ENCODE measurements at regions not wholly inside any gene's neighbourhood (a gene's known extent, or its start where the extent isn't known, plus 50 kb on each side); places are given as distances from the start of the nearest gene placed in this dataset.

- TF ChIP-seq ZNF672 (CRISPR knock-in tag; IDR thresholded peaks at IDR 0.05) = no peak
- no peak for TF ChIP-seq NFATC3 (CRISPR knock-in tag; IDR thresholded peaks at IDR 0.05)
- no peak for TF ChIP-seq KLF11 (CRISPR knock-in tag; IDR thresholded peaks at IDR 0.05)
- no peak for TF ChIP-seq MED13 (CRISPR knock-in tag; IDR thresholded peaks at IDR 0.05)
- TF ChIP-seq PCBP1 (IDR thresholded peaks at IDR 0.05; ENCODE audit: borderline replicate concordance, low read depth, low read length) = no peak
- no peak for TF ChIP-seq ZNF720 (CRISPR knock-in tag; IDR thresholded peaks at IDR 0.05)
- no peak for TF ChIP-seq LCORL (IDR thresholded peaks at IDR 0.05)
- TF ChIP-seq LCORL (CRISPR knock-in tag; IDR thresholded peaks at IDR 0.05) = no peak
- no peak for TF ChIP-seq ZEB1 (IDR thresholded peaks at IDR 0.05; ENCODE audit: insufficient replicate concordance, low read depth)
- no peak for TF ChIP-seq MED1 (CRISPR knock-in tag; IDR thresholded peaks at IDR 0.05)
Measured at GRCh38 chr17:77888242-77889134, 70.0 kb upstream of the TNRC6C start (continued).

DNA sequence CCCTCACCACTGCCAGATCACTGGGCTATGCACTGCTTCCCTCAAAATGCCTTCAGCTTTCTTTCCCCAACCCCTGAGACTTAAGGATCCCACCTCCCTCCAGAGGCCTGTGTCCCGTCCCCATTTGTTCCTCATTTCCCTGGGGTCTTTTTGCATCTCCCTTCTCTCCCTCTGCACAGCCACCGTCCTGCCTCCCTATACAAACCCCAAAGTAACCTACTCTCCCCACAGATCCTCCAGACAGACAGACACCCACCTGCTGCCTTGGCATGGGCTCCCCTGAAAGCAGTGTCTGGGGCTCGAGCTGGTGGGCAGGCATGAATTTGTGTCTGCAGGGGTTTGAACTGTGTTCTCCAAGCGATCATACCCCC is 69.4 kb upstream of the TNRC6C start:
- CTCF ChIA-PET (ENCODE audit: low intra/inter-chr PET ratio, low total read pairs) = no interaction called here
- no peak for DNase-seq (ENCODE audit: low spot score)
- no peak for TF ChIP-seq CCDC6 (CRISPR knock-in tag; IDR thresholded peaks at IDR 0.05)
- TF ChIP-seq LCORL (IDR thresholded peaks at IDR 0.05) = no peak
- no peak for TF ChIP-seq LCORL (CRISPR knock-in tag; IDR thresholded peaks at IDR 0.05)
- TF ChIP-seq, protein P1, sequence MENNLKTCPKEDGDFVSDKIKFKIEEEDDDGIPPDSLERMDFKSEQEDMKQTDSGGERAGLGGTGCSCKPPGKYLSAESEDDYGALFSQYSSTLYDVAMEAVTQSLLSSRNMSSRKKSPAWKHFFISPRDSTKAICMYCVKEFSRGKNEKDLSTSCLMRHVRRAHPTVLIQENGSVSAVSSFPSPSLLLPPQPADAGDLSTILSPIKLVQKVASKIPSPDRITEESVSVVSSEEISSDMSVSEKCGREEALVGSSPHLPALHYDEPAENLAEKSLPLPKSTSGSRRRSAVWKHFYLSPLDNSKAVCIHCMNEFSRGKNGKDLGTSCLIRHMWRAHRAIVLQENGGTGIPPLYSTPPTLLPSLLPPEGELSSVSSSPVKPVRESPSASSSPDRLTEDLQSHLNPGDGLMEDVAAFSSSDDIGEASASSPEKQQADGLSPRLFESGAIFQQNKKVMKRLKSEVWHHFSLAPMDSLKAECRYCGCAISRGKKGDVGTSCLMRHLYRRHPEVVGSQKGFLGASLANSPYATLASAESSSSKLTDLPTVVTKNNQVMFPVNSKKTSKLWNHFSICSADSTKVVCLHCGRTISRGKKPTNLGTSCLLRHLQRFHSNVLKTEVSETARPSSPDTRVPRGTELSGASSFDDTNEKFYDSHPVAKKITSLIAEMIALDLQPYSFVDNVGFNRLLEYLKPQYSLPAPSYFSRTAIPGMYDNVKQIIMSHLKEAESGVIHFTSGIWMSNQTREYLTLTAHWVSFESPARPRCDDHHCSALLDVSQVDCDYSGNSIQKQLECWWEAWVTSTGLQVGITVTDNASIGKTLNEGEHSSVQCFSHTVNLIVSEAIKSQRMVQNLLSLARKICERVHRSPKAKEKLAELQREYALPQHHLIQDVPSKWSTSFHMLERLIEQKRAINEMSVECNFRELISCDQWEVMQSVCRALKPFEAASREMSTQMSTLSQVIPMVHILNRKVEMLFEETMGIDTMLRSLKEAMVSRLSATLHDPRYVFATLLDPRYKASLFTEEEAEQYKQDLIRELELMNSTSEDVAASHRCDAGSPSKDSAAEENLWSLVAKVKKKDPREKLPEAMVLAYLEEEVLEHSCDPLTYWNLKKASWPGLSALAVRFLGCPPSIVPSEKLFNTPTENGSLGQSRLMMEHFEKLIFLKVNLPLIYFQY (CRISPR knock-in tag; IDR thresholded peaks at IDR 0.05; ENCODE audit: borderline replicate concordance) = no peak
- TF ChIP-seq NPAS2 (CRISPR knock-in tag; IDR thresholded peaks at IDR 0.05; ENCODE audit: borderline replicate concordance) = no peak
- TF ChIP-seq, protein P2, sequence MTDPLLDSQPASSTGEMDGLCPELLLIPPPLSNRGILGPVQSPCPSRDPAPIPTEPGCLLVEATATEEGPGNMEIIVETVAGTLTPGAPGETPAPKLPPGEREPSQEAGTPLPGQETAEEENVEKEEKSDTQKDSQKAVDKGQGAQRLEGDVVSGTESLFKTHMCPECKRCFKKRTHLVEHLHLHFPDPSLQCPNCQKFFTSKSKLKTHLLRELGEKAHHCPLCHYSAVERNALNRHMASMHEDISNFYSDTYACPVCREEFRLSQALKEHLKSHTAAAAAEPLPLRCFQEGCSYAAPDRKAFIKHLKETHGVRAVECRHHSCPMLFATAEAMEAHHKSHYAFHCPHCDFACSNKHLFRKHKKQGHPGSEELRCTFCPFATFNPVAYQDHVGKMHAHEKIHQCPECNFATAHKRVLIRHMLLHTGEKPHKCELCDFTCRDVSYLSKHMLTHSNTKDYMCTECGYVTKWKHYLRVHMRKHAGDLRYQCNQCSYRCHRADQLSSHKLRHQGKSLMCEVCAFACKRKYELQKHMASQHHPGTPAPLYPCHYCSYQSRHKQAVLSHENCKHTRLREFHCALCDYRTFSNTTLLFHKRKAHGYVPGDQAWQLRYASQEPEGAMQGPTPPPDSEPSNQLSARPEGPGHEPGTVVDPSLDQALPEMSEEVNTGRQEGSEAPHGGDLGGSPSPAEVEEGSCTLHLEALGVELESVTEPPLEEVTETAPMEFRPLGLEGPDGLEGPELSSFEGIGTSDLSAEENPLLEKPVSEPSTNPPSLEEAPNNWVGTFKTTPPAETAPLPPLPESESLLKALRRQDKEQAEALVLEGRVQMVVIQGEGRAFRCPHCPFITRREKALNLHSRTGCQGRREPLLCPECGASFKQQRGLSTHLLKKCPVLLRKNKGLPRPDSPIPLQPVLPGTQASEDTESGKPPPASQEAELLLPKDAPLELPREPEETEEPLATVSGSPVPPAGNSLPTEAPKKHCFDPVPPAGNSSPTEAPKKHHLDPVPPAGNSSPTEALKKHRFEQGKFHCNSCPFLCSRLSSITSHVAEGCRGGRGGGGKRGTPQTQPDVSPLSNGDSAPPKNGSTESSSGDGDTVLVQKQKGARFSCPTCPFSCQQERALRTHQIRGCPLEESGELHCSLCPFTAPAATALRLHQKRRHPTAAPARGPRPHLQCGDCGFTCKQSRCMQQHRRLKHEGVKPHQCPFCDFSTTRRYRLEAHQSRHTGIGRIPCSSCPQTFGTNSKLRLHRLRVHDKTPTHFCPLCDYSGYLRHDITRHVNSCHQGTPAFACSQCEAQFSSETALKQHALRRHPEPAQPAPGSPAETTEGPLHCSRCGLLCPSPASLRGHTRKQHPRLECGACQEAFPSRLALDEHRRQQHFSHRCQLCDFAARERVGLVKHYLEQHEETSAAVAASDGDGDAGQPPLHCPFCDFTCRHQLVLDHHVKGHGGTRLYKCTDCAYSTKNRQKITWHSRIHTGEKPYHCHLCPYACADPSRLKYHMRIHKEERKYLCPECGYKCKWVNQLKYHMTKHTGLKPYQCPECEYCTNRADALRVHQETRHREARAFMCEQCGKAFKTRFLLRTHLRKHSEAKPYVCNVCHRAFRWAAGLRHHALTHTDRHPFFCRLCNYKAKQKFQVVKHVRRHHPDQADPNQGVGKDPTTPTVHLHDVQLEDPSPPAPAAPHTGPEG (CRISPR knock-in tag; IDR thresholded peaks at IDR 0.05) = no peak
- no peak for TF ChIP-seq ZNF256 (CRISPR knock-in tag; conservative IDR thresholded peaks at IDR 0.05)

More for the DNA sequence above, 69.4 kb upstream of the TNRC6C start:
- Histone ChIP-seq H3K4me2 (ENCODE audit: low read depth, low read length) (no peak overlapping the region), H3K36me3 (replicated peaks in 1 of 2; ENCODE audit: control insufficient read depth in 1 of 2, insufficient read depth in 2 of 2, low read length in 2 of 2) (no peaks in the 10 kb centered on the region), H2AFZ (ENCODE audit: low read length) (no peak overlapping the region), H3K9me3 (ENCODE audit: low read length) (no peaks in the 10 kb centered on the region), H3K27me3 (ENCODE audit: control insufficient read depth in 1 of 2, insufficient read depth in 2 of 2, low read length in 2 of 2) (peaks cover 4 to 73% of the 10 kb centered on the region in 2 experiments; a peak in 4 of 5 replicates), H3K27ac (ENCODE audit: extremely low read length, insufficient read depth, low read length) (no peak overlapping the region), H3K4me1 (ENCODE audit: insufficient read depth, low read length) (peaks cover 13% of the 10 kb centered on the region), H3K9ac (ENCODE audit: insufficient read depth, low read depth, low read length) (no peak overlapping the region), H3K4me3 (replicated peaks in 1 of 3; ENCODE audit: insufficient read depth in 1 of 3, low read depth in 2 of 3, low read length in 3 of 3) (no peak overlapping the region), H3K79me2 (ENCODE audit: insufficient read depth, low read length) (no peaks in the 10 kb centered on the region), H4K20me1 (ENCODE audit: insufficient read depth, low read length) (no peaks in the 10 kb centered on the region)
- intact Hi-C loops (cut with micrococcal nuclease; ENCODE audit: unreplicated experiment) (no loop called here), in situ Hi-C loops (cut with HindIII; ENCODE audit: extremely low pct_ligation_motif_present, low pct_unique_long_range_greater_than_20kb) (no loop called here)
- 8% methylated on average over 4 of the region's 4 CpGs for WGBS (ENCODE audit: low lambda C conversion rate)
- FAIRE-seq (no peak), ATAC-seq (no peak)
- POLR2A ChIA-PET = no interaction called here
- no TSS peak for BruUV-seq (replicated peaks)

Measured in HepG2 (cell line).